ENCODE measurements at regions not wholly inside any gene's neighbourhood (a gene's known extent, or its start where the extent isn't known, plus 50 kb on each side); places are given as distances from the start of the nearest gene placed in this dataset.

GRCh38 chr4:42235304-42236021 lies 83.0 kb upstream of the BEND4 start:
- no peak for DNase-seq
- Histone ChIP-seq H3K27me3 (replicated peaks in 1 of 7) (no peaks in the 10 kb centered on the region), H3K9me3 (no peaks in the 10 kb centered on the region), H3K27ac (no peak overlapping the region), H3K4me3 (no peak overlapping the region), H3K4me1 (no peaks in the 10 kb centered on the region), H3K36me3 (no peaks in the 10 kb centered on the region)
- TF ChIP-seq POLR2A (IDR thresholded peaks at IDR 0.05) = no peak
- intact Hi-C loops (cut with DNase I; ENCODE audit: low total_unique reads) = no loop called here
- 87 to 93% (median 93%) methylated on average over 7 of the region's 7 CpGs for WGBS, 5 donors

GRCh38 chr4:42237010-42237409 lies 84.6 kb upstream of the BEND4 start:
- no peaks in the 10 kb centered on the region for H3K27me3 ChIP-seq (replicated peaks in 1 of 7)
- DNase-seq = no peak
- intact Hi-C loops (cut with DNase I; ENCODE audit: low total_unique reads) = no loop called here
- 76 to 88% (median 80%) methylated on average over 5 of the region's 5 CpGs for WGBS, 5 donors
- no peak overlapping the region for H3K27ac ChIP-seq
- no peaks in the 10 kb centered on the region for H3K4me1 ChIP-seq
- no peak overlapping the region for H3K4me3 ChIP-seq
- TF ChIP-seq POLR2AphosphoS5 (IDR thresholded peaks at IDR 0.05) = no peak
- no peak for TF ChIP-seq POLR2A (IDR thresholded peaks at IDR 0.05)
- TF ChIP-seq CTCF (IDR thresholded peaks at IDR 0.05 in 8 of 11, conservative IDR thresholded peaks at IDR 0.05 in 3 of 11) = no peak
- H3K9me3 ChIP-seq = no peaks in the 10 kb centered on the region
- H3K36me3 ChIP-seq = no peaks in the 10 kb centered on the region

DNA sequence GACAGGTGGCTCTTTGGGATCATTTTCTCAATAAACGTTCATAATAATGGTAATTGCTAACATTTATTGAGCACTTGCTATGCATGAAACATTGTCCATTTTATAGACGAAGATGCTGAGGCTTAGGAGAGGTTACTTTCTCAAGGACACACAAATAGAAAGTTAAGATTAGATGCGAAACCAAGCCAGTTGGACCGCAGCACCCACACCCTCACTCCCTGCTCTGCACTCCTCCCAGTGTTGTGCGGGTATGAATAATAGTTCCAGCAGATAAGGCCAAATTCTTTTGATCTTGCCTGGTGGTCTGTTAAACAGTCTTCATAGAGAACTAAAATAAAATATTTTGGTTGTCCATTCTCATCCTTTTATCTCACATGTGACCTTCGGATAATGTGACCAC lies 85.0 kb upstream of the BEND4 start:
- no peaks in the 10 kb centered on the region for H3K9me3 ChIP-seq
- no peak overlapping the region for H3K27ac ChIP-seq
- no peak for DNase-seq
- no peaks in the 10 kb centered on the region for H3K36me3 ChIP-seq
- intact Hi-C loops (cut with DNase I; ENCODE audit: low total_unique reads) = no loop called here
- TF ChIP-seq CTCF (IDR thresholded peaks at IDR 0.05 in 8 of 11, conservative IDR thresholded peaks at IDR 0.05 in 3 of 11) = no peak
- TF ChIP-seq POLR2A (IDR thresholded peaks at IDR 0.05) = no peak
- TF ChIP-seq POLR2AphosphoS5 (IDR thresholded peaks at IDR 0.05) = no peak
- H3K27me3 ChIP-seq (replicated peaks in 1 of 7) = no peaks in the 10 kb centered on the region
- 84 to 93% (median 88%) methylated on average over 6 of the region's 6 CpGs for WGBS, 5 donors
- H3K4me3 ChIP-seq = no peak overlapping the region
- H3K4me1 ChIP-seq = no peaks in the 10 kb centered on the region

GRCh38 chr4:42248972-42249371 lies 96.5 kb upstream of the BEND4 start:
- H3K4me3 ChIP-seq = no peak overlapping the region
- 50 to 76% (median 72%) methylated on average over 4 of the region's 4 CpGs for WGBS, 5 donors
- intact Hi-C loops (cut with DNase I; ENCODE audit: low total_unique reads) = no loop called here
- H3K27ac ChIP-seq = no peak overlapping the region
- no peaks in the 10 kb centered on the region for H3K9me3 ChIP-seq
- TF ChIP-seq CTCF (IDR thresholded peaks at IDR 0.05 in 8 of 11, conservative IDR thresholded peaks at IDR 0.05 in 3 of 11) (no peak), POLR2A (IDR thresholded peaks at IDR 0.05) (no peak), POLR2AphosphoS5 (IDR thresholded peaks at IDR 0.05) (no peak)
- no peaks in the 10 kb centered on the region for H3K36me3 ChIP-seq
- H3K27me3 ChIP-seq (replicated peaks in 1 of 7) = peaks cover 0 to 4% (median 0%) of the 10 kb centered on the region in 7 donors
- DNase-seq = no peak
- H3K4me1 ChIP-seq = no peaks in the 10 kb centered on the region

Measured in spleen (tissue), 11 donors.